ENCODE measurements at regions not wholly inside any gene's neighbourhood (a gene's known extent, or its start where the extent isn't known, plus 50 kb on each side); places are given as distances from the start of the nearest gene placed in this dataset.

GRCh38 chr19:31596751-31597150 lies 247.5 kb upstream of the TSHZ3 start:
- H3K4me3 ChIP-seq (ENCODE audit: control insufficient read depth, low read depth, low read length): no peak overlapping the region
- no peak for DNase-seq (ENCODE audit: low read depth)
- TF ChIP-seq CTCF (IDR thresholded peaks at IDR 0.05; ENCODE audit: control insufficient read depth, insufficient read depth, low read depth, low read length, missing control alignments): no peak

GRCh38 chr19:31597616-31598015 lies 248.4 kb upstream of the TSHZ3 start:
- TF ChIP-seq CTCF (IDR thresholded peaks at IDR 0.05; ENCODE audit: control insufficient read depth, insufficient read depth, low read depth, low read length, missing control alignments): no peak
- no peak for DNase-seq (ENCODE audit: low read depth)
- H3K4me3 ChIP-seq (ENCODE audit: control insufficient read depth, low read depth, low read length): no peak overlapping the region

GRCh38 chr19:31598730-31599238 lies 249.5 kb upstream of the TSHZ3 start:
- TF ChIP-seq CTCF (IDR thresholded peaks at IDR 0.05; ENCODE audit: control insufficient read depth, insufficient read depth, low read depth, low read length, missing control alignments): no peak
- no peak overlapping the region for H3K4me3 ChIP-seq (ENCODE audit: control insufficient read depth, low read depth, low read length)
- no peak for DNase-seq (ENCODE audit: low read depth)

GRCh38 chr19:31600731-31601295 lies 251.6 kb upstream of the TSHZ3 start:
- H3K4me3 ChIP-seq (ENCODE audit: control insufficient read depth, low read depth, low read length): no peak overlapping the region
- TF ChIP-seq CTCF (IDR thresholded peaks at IDR 0.05; ENCODE audit: control insufficient read depth, insufficient read depth, low read depth, low read length, missing control alignments): no peak
- no peak for DNase-seq (ENCODE audit: low read depth)

- H3K4me3 ChIP-seq (ENCODE audit: control insufficient read depth, low read depth, low read length): no peak overlapping the region
- TF ChIP-seq CTCF (IDR thresholded peaks at IDR 0.05; ENCODE audit: control insufficient read depth, insufficient read depth, low read depth, low read length, missing control alignments): no peak
- no peak for DNase-seq (ENCODE audit: low read depth)
Observed at GRCh38 chr19:31601855-31602254, 252.6 kb upstream of the TSHZ3 start.

GRCh38 chr19:31602548-31602947 lies 253.3 kb upstream of the TSHZ3 start:
- no peak for DNase-seq (ENCODE audit: low read depth)
- no peak overlapping the region for H3K4me3 ChIP-seq (ENCODE audit: control insufficient read depth, low read depth, low read length)
- no peak for TF ChIP-seq CTCF (IDR thresholded peaks at IDR 0.05; ENCODE audit: control insufficient read depth, insufficient read depth, low read depth, low read length, missing control alignments)

Measured in AG09309 (cell line).